ENCODE measurements at regions not wholly inside any gene's neighbourhood (a gene's known extent, or its start where the extent isn't known, plus 50 kb on each side); places are given as distances from the start of the nearest gene placed in this dataset.
"Not testable (repeated sequence)": the region's sequence is repeated elsewhere in the genome, so short reads cannot be mapped to it uniquely, and the experiment has no call there.

GRCh38 chrX:123803331-123803983, 56.4 kb upstream of the XIAP start:
- TF ChIP-seq CTCF (IDR thresholded peaks at IDR 0.05; ENCODE audit: poor library complexity, severe bottlenecking) = no peak
- no peaks in the 10 kb centered on the region for H3K36me3 ChIP-seq (ENCODE audit: low read depth)
- peak; percentile 75 for ATAC-seq (ENCODE audit: low read depth)
- no peak for DNase-seq (ENCODE audit: low spot score)
- no peak overlapping the region for H3K4me3 ChIP-seq (ENCODE audit: severe bottlenecking)
- no peaks in the 10 kb centered on the region for H3K9me3 ChIP-seq (ENCODE audit: severe bottlenecking)
- H3K27ac ChIP-seq (ENCODE audit: poor library complexity, severe bottlenecking) = no peak overlapping the region
- no peaks in the 10 kb centered on the region for H3K27me3 ChIP-seq (ENCODE audit: insufficient read depth, poor library complexity, severe bottlenecking)
- peaks cover 4% of the 10 kb centered on the region for H3K4me1 ChIP-seq (ENCODE audit: insufficient read depth, poor library complexity, severe bottlenecking)

- not testable (repeated sequence) for H3K4me1 ChIP-seq (ENCODE audit: insufficient read depth, poor library complexity, severe bottlenecking); H3K27ac ChIP-seq (ENCODE audit: poor library complexity, severe bottlenecking); H3K9me3 ChIP-seq (ENCODE audit: severe bottlenecking); DNase-seq (ENCODE audit: low spot score); H3K27me3 ChIP-seq (ENCODE audit: insufficient read depth, poor library complexity, severe bottlenecking); H3K4me3 ChIP-seq (ENCODE audit: severe bottlenecking); H3K36me3 ChIP-seq (ENCODE audit: low read depth); ATAC-seq (ENCODE audit: low read depth)
Observed at GRCh38 chrX:123803984-123804365, 55.9 kb upstream of the XIAP start.

GRCh38 chrX:123807835-123808416, 51.9 kb upstream of the XIAP start:
- DNase-seq (ENCODE audit: low spot score) (no peak), ATAC-seq (ENCODE audit: low read depth) (no peak)
- TF ChIP-seq CTCF (IDR thresholded peaks at IDR 0.05; ENCODE audit: poor library complexity, severe bottlenecking) = no peak
- Histone ChIP-seq H3K4me3 (ENCODE audit: severe bottlenecking) (no peak overlapping the region), H3K27me3 (ENCODE audit: insufficient read depth, poor library complexity, severe bottlenecking) (no peaks in the 10 kb centered on the region), H3K9me3 (ENCODE audit: severe bottlenecking) (no peaks in the 10 kb centered on the region), H3K27ac (ENCODE audit: poor library complexity, severe bottlenecking) (no peak overlapping the region), H3K36me3 (ENCODE audit: low read depth) (no peaks in the 10 kb centered on the region), H3K4me1 (ENCODE audit: insufficient read depth, poor library complexity, severe bottlenecking) (peaks cover 4% of the 10 kb centered on the region)

- no peaks in the 10 kb centered on the region for H3K36me3 ChIP-seq (ENCODE audit: low read depth)
- no peak overlapping the region for H3K4me3 ChIP-seq (ENCODE audit: severe bottlenecking)
- H3K9me3 ChIP-seq (ENCODE audit: severe bottlenecking) = no peaks in the 10 kb centered on the region
- no peaks in the 10 kb centered on the region for H3K27me3 ChIP-seq (ENCODE audit: insufficient read depth, poor library complexity, severe bottlenecking)
- DNase-seq (ENCODE audit: low spot score) (no peak), ATAC-seq (ENCODE audit: low read depth) (no peak)
- no peak for TF ChIP-seq CTCF (IDR thresholded peaks at IDR 0.05; ENCODE audit: poor library complexity, severe bottlenecking)
- H3K27ac ChIP-seq (ENCODE audit: poor library complexity, severe bottlenecking) = no peak overlapping the region
- H3K4me1 ChIP-seq (ENCODE audit: insufficient read depth, poor library complexity, severe bottlenecking) = no peaks in the 10 kb centered on the region
Observed at GRCh38 chrX:123809854-123810375, 49.9 kb upstream of the XIAP start.

Measured in RWPE2 (cell line).